Neural cell (in vitro differentiated cells): ENCODE measurements at regions not wholly inside any gene's neighbourhood (a gene's known extent, or its start where the extent isn't known, plus 50 kb on each side); places are given as distances from the start of the nearest gene placed in this dataset.

Source experiments
- EP300 ChIP-seq: fragments of 450-650 bp; conservative IDR thresholded peaks from 2 replicates; pipeline ENCODE4 v1.6.1; 2014; ENCODE audit warnings: antibody characterized with exemption, mild to moderate bottlenecking, moderate library complexity; ENCODE audit not compliant: poor library complexity, severe bottlenecking
- EZH2 ChIP-seq: fragments of 200-600, 300-800 bp; shearing (Covaris generic), sonication (generic); IDR thresholded peaks from 2 replicates; pipeline ENCODE4 v1.6.1; 2014; ENCODE audit warnings: antibody characterized with exemption, low read length, borderline replicate concordance, mild to moderate bottlenecking; ENCODE audit not compliant: insufficient read depth, poor library complexity, severe bottlenecking
- MXI1 ChIP-seq: fragments of 450-650 bp; conservative IDR thresholded peaks from 2 replicates; pipeline ENCODE4 v1.6.1; 2014; ENCODE audit warnings: antibody characterized with exemption, mild to moderate bottlenecking; ENCODE audit not compliant: poor library complexity, severe bottlenecking
- RAD21 ChIP-seq: fragments of 450-650 bp; conservative IDR thresholded peaks from 2 replicates; pipeline ENCODE4 v1.6.1; 2014; ENCODE audit warnings: antibody characterized with exemption, mild to moderate bottlenecking, moderate library complexity
- SMC3 ChIP-seq: fragments of 450-650 bp; conservative IDR thresholded peaks from 2 replicates; pipeline ENCODE4 v1.6.1; 2014; ENCODE audit warnings: antibody characterized with exemption, mild to moderate bottlenecking, moderate library complexity; ENCODE audit not compliant: poor library complexity
- TF ChIP-seq, protein P1 (sequence below): fragments of 450-650 bp; IDR thresholded peaks from 2 replicates; pipeline ENCODE4 v1.5.1; 2014; ENCODE audit warnings: antibody characterized with exemption, mild to moderate bottlenecking, moderate library complexity; ENCODE audit not compliant: poor library complexity, severe bottlenecking
- TF ChIP-seq, protein P2 (sequence below): IDR thresholded peaks from 2 replicates; pipeline ENCODE4 v1.6.1; 2012; ENCODE audit warnings: borderline replicate concordance

DNA sequence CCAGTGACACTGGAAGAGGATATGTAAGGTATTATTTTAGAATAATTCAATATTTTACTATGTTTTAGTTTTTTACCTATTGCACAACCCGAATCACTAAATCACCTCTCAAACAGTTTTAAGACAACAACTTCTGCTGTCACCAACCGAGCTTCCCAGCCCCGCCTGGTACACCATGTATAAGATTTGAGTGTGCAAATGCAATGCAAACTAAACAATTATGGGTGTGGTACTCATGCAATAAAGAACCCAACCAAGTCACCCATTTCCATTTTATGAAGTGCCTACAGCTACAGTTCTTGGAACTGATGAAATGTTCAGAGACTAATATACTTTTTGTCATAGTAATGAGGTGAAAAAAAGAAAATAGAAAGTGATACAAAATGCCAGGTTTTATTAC is 256.2 kb downstream of the TAFA4 start:
- TF ChIP-seq, protein P1, sequence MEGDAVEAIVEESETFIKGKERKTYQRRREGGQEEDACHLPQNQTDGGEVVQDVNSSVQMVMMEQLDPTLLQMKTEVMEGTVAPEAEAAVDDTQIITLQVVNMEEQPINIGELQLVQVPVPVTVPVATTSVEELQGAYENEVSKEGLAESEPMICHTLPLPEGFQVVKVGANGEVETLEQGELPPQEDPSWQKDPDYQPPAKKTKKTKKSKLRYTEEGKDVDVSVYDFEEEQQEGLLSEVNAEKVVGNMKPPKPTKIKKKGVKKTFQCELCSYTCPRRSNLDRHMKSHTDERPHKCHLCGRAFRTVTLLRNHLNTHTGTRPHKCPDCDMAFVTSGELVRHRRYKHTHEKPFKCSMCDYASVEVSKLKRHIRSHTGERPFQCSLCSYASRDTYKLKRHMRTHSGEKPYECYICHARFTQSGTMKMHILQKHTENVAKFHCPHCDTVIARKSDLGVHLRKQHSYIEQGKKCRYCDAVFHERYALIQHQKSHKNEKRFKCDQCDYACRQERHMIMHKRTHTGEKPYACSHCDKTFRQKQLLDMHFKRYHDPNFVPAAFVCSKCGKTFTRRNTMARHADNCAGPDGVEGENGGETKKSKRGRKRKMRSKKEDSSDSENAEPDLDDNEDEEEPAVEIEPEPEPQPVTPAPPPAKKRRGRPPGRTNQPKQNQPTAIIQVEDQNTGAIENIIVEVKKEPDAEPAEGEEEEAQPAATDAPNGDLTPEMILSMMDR: no peak
- TF ChIP-seq EP300 (no peak), MXI1 (no peak), RAD21 (no peak), SMC3 (no peak), EZH2 (no peak)
- TF ChIP-seq, protein P2, sequence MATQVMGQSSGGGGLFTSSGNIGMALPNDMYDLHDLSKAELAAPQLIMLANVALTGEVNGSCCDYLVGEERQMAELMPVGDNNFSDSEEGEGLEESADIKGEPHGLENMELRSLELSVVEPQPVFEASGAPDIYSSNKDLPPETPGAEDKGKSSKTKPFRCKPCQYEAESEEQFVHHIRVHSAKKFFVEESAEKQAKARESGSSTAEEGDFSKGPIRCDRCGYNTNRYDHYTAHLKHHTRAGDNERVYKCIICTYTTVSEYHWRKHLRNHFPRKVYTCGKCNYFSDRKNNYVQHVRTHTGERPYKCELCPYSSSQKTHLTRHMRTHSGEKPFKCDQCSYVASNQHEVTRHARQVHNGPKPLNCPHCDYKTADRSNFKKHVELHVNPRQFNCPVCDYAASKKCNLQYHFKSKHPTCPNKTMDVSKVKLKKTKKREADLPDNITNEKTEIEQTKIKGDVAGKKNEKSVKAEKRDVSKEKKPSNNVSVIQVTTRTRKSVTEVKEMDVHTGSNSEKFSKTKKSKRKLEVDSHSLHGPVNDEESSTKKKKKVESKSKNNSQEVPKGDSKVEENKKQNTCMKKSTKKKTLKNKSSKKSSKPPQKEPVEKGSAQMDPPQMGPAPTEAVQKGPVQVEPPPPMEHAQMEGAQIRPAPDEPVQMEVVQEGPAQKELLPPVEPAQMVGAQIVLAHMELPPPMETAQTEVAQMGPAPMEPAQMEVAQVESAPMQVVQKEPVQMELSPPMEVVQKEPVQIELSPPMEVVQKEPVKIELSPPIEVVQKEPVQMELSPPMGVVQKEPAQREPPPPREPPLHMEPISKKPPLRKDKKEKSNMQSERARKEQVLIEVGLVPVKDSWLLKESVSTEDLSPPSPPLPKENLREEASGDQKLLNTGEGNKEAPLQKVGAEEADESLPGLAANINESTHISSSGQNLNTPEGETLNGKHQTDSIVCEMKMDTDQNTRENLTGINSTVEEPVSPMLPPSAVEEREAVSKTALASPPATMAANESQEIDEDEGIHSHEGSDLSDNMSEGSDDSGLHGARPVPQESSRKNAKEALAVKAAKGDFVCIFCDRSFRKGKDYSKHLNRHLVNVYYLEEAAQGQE: no peak
